Ovary (tissue), 7 donors: ENCODE measurements at regions not wholly inside any gene's neighbourhood (a gene's known extent, or its start where the extent isn't known, plus 50 kb on each side); places are given as distances from the start of the nearest gene placed in this dataset.
"Not testable (repeated sequence)": the region's sequence is repeated elsewhere in the genome, so short reads cannot be mapped to it uniquely, and the experiment has no call there.

ENCODE experiments used
- DNase-seq, 5 donors: peaks; one replicate each; pipeline ENCODE4 v3.0.0-alpha.2; 2019 to 2020
- H3K27ac ChIP-seq, 2 donors: fragments of 200-600 bp; one replicate each; pipeline versions ENCODE4 v1.5.1 to v1.8.0; 2019 to 2022
- H3K27me3 ChIP-seq: fragments of 200-600 bp; one replicate; pipeline ENCODE4 v1.8.0; 2022
- H3K36me3 ChIP-seq: fragments of 200-600 bp; sonication (generic); one replicate; pipeline ENCODE4 v1.5.1; 2019
- H3K4me1 ChIP-seq: one replicate; pipeline ENCODE4 v1.8.1; 2013; ENCODE audit warnings: mild to moderate bottlenecking, moderate library complexity; ENCODE audit not compliant: insufficient read depth
- H3K4me3 ChIP-seq: fragments of 200-600 bp; sonication (generic); one replicate; pipeline ENCODE4 v1.5.1; 2017
- H3K9me3 ChIP-seq, 2 donors: fragments of 200-600 bp in 1 of 2; sonication (generic) in 1 of 2; one replicate each; pipeline versions ENCODE4 v1.5.1 to v1.8.1; 2013 to 2019; ENCODE audit warnings: mild to moderate bottlenecking in 1 of 2, moderate library complexity in 1 of 2
- EP300 ChIP-seq: sonication (generic); formaldehyde crosslinking; IDR thresholded peaks from one replicate; pipeline ENCODE4 v1.6.1; 2017; ENCODE audit warnings: antibody characterized with exemption
- POLR2A ChIP-seq: fragments of 450-650 bp; IDR thresholded peaks from one replicate; pipeline ENCODE4 v1.6.1; 2017; ENCODE audit warnings: antibody characterized with exemption, mild to moderate bottlenecking, moderate library complexity
- WGBS, 3 donors: extraction: QIAGEN DNeasy Blood & Tissue Kit in 1 of 3; methylation state at CpG; one replicate each; pipeline versions ENCODE4 v1.1.5 to v1.1.7; 2013 to 2017; 5-methylcytosine and 5-hydroxymethylcytosine counted together
- intact Hi-C, 4 donors: fragments of 100-400 bp; cut with DNase I; formaldehyde crosslinking; loops; one replicate each; pipeline versions ENCODE4 v1.11.0 to v1.15.1; 2022 to 2023
- TF ChIP-seq, protein P1 (sequence below), 3 donors: fragments of 450-650 bp in 2 of 3; fragments of 200-600 bp in 1 of 3; IDR thresholded peaks; one replicate each; pipeline versions ENCODE4 v1.5.1 to v1.8.0; 2016 to 2022; ENCODE audit warnings: antibody characterized with exemption in 3 of 3, mild to moderate bottlenecking in 1 of 3
- donor health status: DM: no; HTN: no; CAD: no; lungs with moderate emphysema.
- donor health status: DM: no; HTN: no; CAD: no.
- donor health status: Bipolar disorder and iron deficiency.
- donor health status: DM: no; HTN: no; CAD: no.
- donor health status: DM: yes; HTN: yes; CAD: no.

DNA sequence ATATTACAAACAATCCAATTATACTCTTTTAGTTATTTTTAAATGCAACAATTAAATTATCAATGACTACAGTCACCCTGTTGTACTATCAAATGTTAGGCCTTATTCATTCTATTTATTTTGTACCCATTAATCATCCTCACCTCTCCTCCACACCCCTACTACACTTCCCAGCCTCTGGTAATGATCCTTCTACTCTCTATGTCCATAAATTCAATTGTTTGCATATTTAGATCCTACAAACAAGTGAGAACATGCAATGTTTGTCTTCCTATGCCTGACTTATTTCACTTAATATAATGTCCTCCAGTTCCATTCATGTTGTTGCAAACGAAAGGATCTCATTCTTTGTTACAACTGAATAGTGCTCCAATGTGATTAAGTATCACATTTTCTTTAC lies 1414.6 kb downstream of the SLITRK1 start:
- WGBS, 3 donors: 60 to 75% (median 66%) methylated on average over 1 of the region's 1 CpG
- intact Hi-C loops: no loop called here
- Histone ChIP-seq H3K9me3 (no peaks in the 10 kb centered on the region), H3K27ac (no peak overlapping the region), H3K36me3 (no peaks in the 10 kb centered on the region), H3K27me3 (no peaks in the 10 kb centered on the region), H3K4me3 (no peak overlapping the region), H3K4me1 (no peaks in the 10 kb centered on the region)
- TF ChIP-seq EP300 (no peak), POLR2A (no peak)
- TF ChIP-seq, protein P1, sequence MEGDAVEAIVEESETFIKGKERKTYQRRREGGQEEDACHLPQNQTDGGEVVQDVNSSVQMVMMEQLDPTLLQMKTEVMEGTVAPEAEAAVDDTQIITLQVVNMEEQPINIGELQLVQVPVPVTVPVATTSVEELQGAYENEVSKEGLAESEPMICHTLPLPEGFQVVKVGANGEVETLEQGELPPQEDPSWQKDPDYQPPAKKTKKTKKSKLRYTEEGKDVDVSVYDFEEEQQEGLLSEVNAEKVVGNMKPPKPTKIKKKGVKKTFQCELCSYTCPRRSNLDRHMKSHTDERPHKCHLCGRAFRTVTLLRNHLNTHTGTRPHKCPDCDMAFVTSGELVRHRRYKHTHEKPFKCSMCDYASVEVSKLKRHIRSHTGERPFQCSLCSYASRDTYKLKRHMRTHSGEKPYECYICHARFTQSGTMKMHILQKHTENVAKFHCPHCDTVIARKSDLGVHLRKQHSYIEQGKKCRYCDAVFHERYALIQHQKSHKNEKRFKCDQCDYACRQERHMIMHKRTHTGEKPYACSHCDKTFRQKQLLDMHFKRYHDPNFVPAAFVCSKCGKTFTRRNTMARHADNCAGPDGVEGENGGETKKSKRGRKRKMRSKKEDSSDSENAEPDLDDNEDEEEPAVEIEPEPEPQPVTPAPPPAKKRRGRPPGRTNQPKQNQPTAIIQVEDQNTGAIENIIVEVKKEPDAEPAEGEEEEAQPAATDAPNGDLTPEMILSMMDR (IDR thresholded peaks at IDR 0.05): no peak
- DNase-seq: no peak

DNA sequence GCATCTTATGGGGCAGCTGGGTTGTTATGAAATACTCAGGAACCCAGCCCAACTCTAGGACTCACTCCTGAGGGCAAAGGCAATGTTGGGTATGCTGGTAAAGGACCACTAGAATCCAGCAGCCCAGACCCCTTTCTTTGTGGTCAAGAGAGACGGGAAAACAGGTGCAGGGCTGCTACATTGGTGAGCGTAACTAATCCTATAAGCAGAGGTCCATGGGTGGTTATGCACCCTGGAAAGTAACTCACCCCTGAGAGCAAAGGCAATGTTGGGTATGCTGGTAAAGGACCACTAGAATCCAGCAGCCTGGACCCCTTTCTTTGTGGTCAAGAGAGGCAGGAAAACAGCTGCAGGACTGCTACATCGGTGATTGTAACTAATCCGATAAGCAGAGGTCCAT lies 1422.7 kb downstream of the SLITRK1 start:
- H3K4me3 ChIP-seq, H3K27ac ChIP-seq, H3K9me3 ChIP-seq, DNase-seq, intact Hi-C loops, H3K4me1 ChIP-seq, H3K27me3 ChIP-seq, H3K36me3 ChIP-seq: not testable (repeated sequence)
- WGBS, 3 donors: 77 to 78% (median 77%) methylated on average over 4 of the region's 4 CpGs

DNA sequence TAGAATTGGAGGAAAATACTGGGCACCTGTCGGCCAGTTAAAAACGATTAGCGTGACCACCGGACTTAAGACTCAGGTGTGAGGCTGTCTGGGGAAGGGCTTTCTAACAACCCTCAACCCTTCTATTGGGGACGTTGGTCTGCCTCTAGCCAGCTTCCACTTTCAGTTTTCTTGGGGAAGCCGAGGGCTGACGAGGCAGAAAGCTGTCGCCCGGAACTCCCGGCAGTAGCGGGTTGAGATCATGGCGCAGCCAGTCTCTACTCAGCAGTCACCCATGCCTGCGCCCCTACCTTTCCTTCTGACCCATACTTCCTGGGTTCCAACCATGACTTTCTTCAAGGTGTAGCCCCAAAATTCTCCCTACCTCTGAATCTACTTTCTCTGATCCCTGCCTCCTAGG lies 1424.1 kb downstream of the SLITRK1 start:
- H3K36me3 ChIP-seq: no peaks in the 10 kb centered on the region
- WGBS, 3 donors: 90 to 95% (median 94%) methylated on average over 13 of the region's 13 CpGs
- H3K4me1 ChIP-seq: no peaks in the 10 kb centered on the region
- intact Hi-C loops: no loop called here
- H3K9me3 ChIP-seq: no peaks in the 10 kb centered on the region
- no peak for DNase-seq
- H3K4me3 ChIP-seq: no peak overlapping the region
- TF ChIP-seq EP300: no peak
- TF ChIP-seq, protein P1 (IDR thresholded peaks at IDR 0.05): no peak
- no peak for TF ChIP-seq POLR2A
- H3K27me3 ChIP-seq: no peaks in the 10 kb centered on the region
- H3K27ac ChIP-seq: no peak overlapping the region

DNA sequence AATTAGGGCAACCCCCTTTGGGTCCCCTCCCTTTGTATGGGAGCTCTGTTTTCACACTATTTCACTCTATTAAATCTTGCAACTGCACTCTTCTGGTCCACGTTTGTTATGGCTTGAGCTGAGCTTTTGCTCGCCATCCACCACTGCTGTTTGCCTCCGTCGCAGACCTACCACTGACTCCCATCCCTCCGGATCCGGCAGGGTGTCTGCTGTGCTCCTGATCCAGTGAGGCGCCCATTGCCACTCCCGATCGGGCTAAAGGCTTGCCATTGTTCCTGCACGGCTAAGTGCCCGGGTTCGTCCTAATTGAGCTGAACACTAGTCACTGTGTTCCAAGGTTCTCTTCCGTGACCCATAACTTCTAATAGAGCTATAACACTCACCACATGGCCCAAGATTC lies 1424.7 kb downstream of the SLITRK1 start:
- 87 to 92% (median 90%) methylated on average over 13 of the region's 13 CpGs for WGBS, 3 donors
- H3K9me3 ChIP-seq, H3K27me3 ChIP-seq, DNase-seq, H3K4me1 ChIP-seq, H3K36me3 ChIP-seq, H3K4me3 ChIP-seq, intact Hi-C loops, H3K27ac ChIP-seq: not testable (repeated sequence)

DNA sequence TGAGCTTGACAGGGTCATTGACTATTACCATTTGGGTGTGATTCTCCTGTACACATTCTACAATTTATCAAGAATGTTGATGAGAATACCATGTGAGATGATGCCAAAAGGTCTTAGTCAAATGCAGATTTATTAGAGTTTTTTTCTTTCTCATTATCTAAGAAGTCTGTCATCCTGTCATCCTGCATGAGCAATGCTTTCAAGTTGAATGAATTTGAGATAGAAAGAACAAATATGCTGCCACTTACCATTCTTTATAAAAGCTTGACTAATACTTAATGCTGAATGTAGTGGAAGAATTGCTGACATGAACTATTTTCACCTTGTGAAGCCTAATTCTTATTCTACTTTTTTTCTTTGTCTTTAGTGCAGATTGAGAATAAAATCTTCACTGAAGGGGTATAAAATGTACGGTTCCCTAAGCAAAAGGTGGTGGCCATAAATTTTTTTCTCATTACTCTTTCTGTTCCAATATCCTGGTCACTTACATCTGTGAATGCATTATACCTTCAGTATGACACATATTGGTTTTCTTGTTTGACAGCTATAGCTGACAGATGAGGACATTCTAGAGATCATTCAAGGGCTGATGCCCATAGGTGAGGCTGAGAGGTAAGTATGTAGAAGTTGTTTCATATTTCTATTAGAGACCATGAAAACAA lies 1434.7 kb downstream of the SLITRK1 start:
- WGBS, 3 donors: 49 to 57% (median 55%) methylated on average over 1 of the region's 1 CpG
- no peaks in the 10 kb centered on the region for H3K36me3 ChIP-seq
- intact Hi-C loops: no loop called here
- no peak overlapping the region for H3K27ac ChIP-seq
- TF ChIP-seq POLR2A: no peak
- H3K9me3 ChIP-seq: no peaks in the 10 kb centered on the region
- H3K27me3 ChIP-seq: no peaks in the 10 kb centered on the region
- no peaks in the 10 kb centered on the region for H3K4me1 ChIP-seq
- H3K4me3 ChIP-seq: no peak overlapping the region
- no peak for DNase-seq

DNA sequence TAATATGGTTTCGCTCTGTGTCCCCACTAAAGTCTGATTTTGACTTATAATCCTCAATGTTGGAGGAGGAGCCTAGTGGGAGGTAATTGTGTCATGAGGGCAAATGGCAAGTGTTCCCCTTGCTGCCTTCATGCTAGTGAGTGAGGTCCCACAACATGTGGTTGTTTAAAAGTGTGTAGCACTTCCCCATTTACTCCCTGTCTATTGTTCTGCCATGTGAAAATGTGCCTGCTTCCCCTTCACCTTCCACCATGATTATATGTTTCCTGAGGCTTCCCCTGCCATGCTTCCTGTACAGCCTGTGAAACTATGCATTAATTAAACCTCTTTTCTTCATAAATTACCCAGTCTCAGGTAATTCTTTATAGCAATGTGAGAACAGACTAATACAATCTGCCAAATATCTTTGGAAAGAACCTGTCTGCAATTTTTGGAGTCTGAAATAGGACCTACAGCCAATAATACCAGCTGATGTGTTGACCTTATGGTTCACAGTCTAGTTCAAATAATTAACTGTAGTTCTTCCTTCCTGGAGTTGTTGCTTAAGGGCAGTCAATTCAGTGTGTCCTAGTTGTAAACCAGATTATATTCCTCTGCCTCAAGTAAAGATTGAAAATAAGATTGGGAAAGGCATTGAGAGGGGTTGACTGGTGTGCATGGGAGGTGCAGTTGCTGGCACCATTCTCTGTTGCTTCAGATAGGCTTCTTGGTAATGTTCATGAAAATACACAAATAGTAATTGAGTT lies 1442.9 kb downstream of the SLITRK1 start:
- H3K9me3 ChIP-seq: no peaks in the 10 kb centered on the region
- no peak overlapping the region for H3K27ac ChIP-seq
- no peaks in the 10 kb centered on the region for H3K27me3 ChIP-seq
- no peaks in the 10 kb centered on the region for H3K36me3 ChIP-seq
- TF ChIP-seq, protein P1 (IDR thresholded peaks at IDR 0.05): no peak
- TF ChIP-seq POLR2A (no peak), EP300 (no peak)
- H3K4me1 ChIP-seq: no peaks in the 10 kb centered on the region
- intact Hi-C loops: no loop called here
- no peak for DNase-seq
- WGBS, 3 donors: 0% methylated on average over 1 of the region's 1 CpG
- no peak overlapping the region for H3K4me3 ChIP-seq
